Osteoblast (primary cell): ENCODE measurements at regions not wholly inside any gene's neighbourhood (a gene's known extent, or its start where the extent isn't known, plus 50 kb on each side); places are given as distances from the start of the nearest gene placed in this dataset.

ENCODE experiments used
- DNase-seq: peaks from one replicate; pipeline ENCODE4 v3.0.0; 2011; ENCODE audit warnings: low spot score, mixed read lengths; ENCODE audit not compliant: insufficient read length; ENCODE audit errors: missing footprints
- H2AFZ ChIP-seq: 2 replicates; pipeline ENCODE4 v1.6.0; 2011; ENCODE audit warnings: mild to moderate bottlenecking, low read length
- H3K27ac ChIP-seq: 2 replicates; pipeline ENCODE4 v1.5.1; 2011; ENCODE audit warnings: mild to moderate bottlenecking, low read depth, low read length, moderate library complexity
- H3K27me3 ChIP-seq: 2 replicates; pipeline ENCODE4 v1.6.0; 2012; ENCODE audit warnings: mild to moderate bottlenecking, control low read depth, inconsistent platforms, low read length, moderate library complexity; ENCODE audit not compliant: insufficient read depth
- H3K36me3 ChIP-seq: 2 replicates; pipeline ENCODE4 v1.5.1; 2011; ENCODE audit warnings: mild to moderate bottlenecking, low read length, control low read depth, moderate library complexity; ENCODE audit not compliant: insufficient read depth
- H3K4me1 ChIP-seq: 2 replicates; pipeline ENCODE4 v1.5.1; 2011; ENCODE audit warnings: mild to moderate bottlenecking, low read length, control low read depth, moderate library complexity; ENCODE audit not compliant: insufficient read depth
- H3K4me2 ChIP-seq: 2 replicates; pipeline ENCODE4 v1.6.0; 2011; ENCODE audit warnings: mild to moderate bottlenecking, low read length; ENCODE audit not compliant: insufficient read depth
- H3K4me3 ChIP-seq: fragments of 200-600 bp; sonication (generic); 3 replicates; pipeline ENCODE4 v1.5.1; 2012; ENCODE audit warnings: mild to moderate bottlenecking, low read length, inconsistent platforms; ENCODE audit not compliant: insufficient read depth
- H3K79me2 ChIP-seq: 2 replicates; pipeline ENCODE4 v1.6.0; 2012; ENCODE audit warnings: mild to moderate bottlenecking, low read length, control low read depth, inconsistent platforms; ENCODE audit not compliant: insufficient read depth
- H3K9me3 ChIP-seq: 2 replicates; pipeline ENCODE4 v1.5.1; 2011; ENCODE audit warnings: low read depth, low read length, control low read depth
- H4K20me1 ChIP-seq: 2 replicates; pipeline ENCODE4 v1.6.0; 2012; ENCODE audit warnings: mild to moderate bottlenecking, low read length, control low read depth; ENCODE audit not compliant: insufficient read depth
- TF ChIP-seq, protein P1 (sequence below): IDR thresholded peaks from 2 replicates; pipeline ENCODE4 v1.5.1; 2011; ENCODE audit warnings: mild to moderate bottlenecking, low read depth, low read length, moderate library complexity; ENCODE audit errors: extremely low read depth

DNA sequence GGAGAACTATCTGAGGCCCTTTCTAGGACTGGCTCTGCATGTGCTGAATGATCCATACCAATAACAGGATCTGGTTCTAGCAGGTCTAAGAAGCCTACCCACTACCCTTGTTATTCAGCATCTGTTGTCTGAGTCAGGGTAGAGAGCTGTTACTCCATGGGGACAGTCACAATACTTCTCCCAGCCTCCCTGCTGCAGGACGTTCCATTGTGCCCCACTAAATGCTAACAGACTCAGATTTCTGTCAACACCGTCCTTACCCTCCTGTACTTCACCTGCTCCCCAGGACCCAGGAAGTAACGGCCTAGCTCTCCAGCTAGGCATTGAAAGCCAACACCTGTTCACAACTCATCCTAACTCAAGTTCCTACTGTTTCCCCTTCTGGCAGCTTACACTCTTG is 719.7 kb upstream of the ID2 start:
- Histone ChIP-seq H4K20me1 (no peaks in the 10 kb centered on the region), H3K27me3 (no peaks in the 10 kb centered on the region), H2AFZ (no peak overlapping the region), H3K36me3 (no peaks in the 10 kb centered on the region), H3K27ac (no peak overlapping the region), H3K9me3 (no peaks in the 10 kb centered on the region), H3K4me2 (no peak overlapping the region), H3K4me3 (no peak overlapping the region), H3K79me2 (no peaks in the 10 kb centered on the region), H3K4me1 (no peaks in the 10 kb centered on the region)
- TF ChIP-seq, protein P1, sequence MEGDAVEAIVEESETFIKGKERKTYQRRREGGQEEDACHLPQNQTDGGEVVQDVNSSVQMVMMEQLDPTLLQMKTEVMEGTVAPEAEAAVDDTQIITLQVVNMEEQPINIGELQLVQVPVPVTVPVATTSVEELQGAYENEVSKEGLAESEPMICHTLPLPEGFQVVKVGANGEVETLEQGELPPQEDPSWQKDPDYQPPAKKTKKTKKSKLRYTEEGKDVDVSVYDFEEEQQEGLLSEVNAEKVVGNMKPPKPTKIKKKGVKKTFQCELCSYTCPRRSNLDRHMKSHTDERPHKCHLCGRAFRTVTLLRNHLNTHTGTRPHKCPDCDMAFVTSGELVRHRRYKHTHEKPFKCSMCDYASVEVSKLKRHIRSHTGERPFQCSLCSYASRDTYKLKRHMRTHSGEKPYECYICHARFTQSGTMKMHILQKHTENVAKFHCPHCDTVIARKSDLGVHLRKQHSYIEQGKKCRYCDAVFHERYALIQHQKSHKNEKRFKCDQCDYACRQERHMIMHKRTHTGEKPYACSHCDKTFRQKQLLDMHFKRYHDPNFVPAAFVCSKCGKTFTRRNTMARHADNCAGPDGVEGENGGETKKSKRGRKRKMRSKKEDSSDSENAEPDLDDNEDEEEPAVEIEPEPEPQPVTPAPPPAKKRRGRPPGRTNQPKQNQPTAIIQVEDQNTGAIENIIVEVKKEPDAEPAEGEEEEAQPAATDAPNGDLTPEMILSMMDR = no peak
- no peak for DNase-seq

GRCh38 chr2:7963787-7964186 is 718.1 kb upstream of the ID2 start:
- H3K9me3 ChIP-seq = no peaks in the 10 kb centered on the region
- H3K4me3 ChIP-seq = no peak overlapping the region
- H3K4me1 ChIP-seq = no peaks in the 10 kb centered on the region
- no peak overlapping the region for H2AFZ ChIP-seq
- no peaks in the 10 kb centered on the region for H4K20me1 ChIP-seq
- no peaks in the 10 kb centered on the region for H3K36me3 ChIP-seq
- no peaks in the 10 kb centered on the region for H3K79me2 ChIP-seq
- TF ChIP-seq, protein P1 = no peak
- no peak overlapping the region for H3K4me2 ChIP-seq
- no peaks in the 10 kb centered on the region for H3K27me3 ChIP-seq
- no peak overlapping the region for H3K27ac ChIP-seq
- DNase-seq = no peak

- no peaks in the 10 kb centered on the region for H4K20me1 ChIP-seq
- no peak overlapping the region for H3K27ac ChIP-seq
- TF ChIP-seq, protein P1 = no peak
- no peak overlapping the region for H3K4me3 ChIP-seq
- H3K4me1 ChIP-seq = no peaks in the 10 kb centered on the region
- peaks cover 4% of the 10 kb centered on the region for H3K27me3 ChIP-seq
- H3K36me3 ChIP-seq = no peaks in the 10 kb centered on the region
- no peak for DNase-seq
- no peaks in the 10 kb centered on the region for H3K9me3 ChIP-seq
- H3K4me2 ChIP-seq = no peak overlapping the region
- no peak overlapping the region for H2AFZ ChIP-seq
- no peaks in the 10 kb centered on the region for H3K79me2 ChIP-seq
Observed at GRCh38 chr2:7966032-7966431, 715.8 kb upstream of the ID2 start.

- no peaks in the 10 kb centered on the region for H4K20me1 ChIP-seq
- no peak overlapping the region for H2AFZ ChIP-seq
- DNase-seq = no peak
- no peaks in the 10 kb centered on the region for H3K9me3 ChIP-seq
- peaks cover 5% of the 10 kb centered on the region for H3K27me3 ChIP-seq
- H3K79me2 ChIP-seq = no peaks in the 10 kb centered on the region
- no peaks in the 10 kb centered on the region for H3K36me3 ChIP-seq
- no peaks in the 10 kb centered on the region for H3K4me1 ChIP-seq
- H3K4me3 ChIP-seq = no peak overlapping the region
- no peak overlapping the region for H3K4me2 ChIP-seq
- no peak overlapping the region for H3K27ac ChIP-seq
- TF ChIP-seq, protein P1 = no peak
Observed at GRCh38 chr2:7967707-7968405, 714.0 kb upstream of the ID2 start.
